MM.1S (cell line): ENCODE measurements at regions not wholly inside any gene's neighbourhood (a gene's known extent, or its start where the extent isn't known, plus 50 kb on each side); places are given as distances from the start of the nearest gene placed in this dataset.

Source experiments
- DNase-seq: peaks from one replicate; pipeline ENCODE4 v3.0.0-alpha.2; 2015
- H2AFZ ChIP-seq: fragments of 300-600 bp; sonication (generic); 2 replicates; pipeline ENCODE4 v1.6.0; 2016; ENCODE audit warnings: antibody characterized with exemption, low read length
- H3F3A ChIP-seq: fragments of 300-600 bp; sonication (generic); 2 replicates; pipeline ENCODE4 v1.6.1; 2016; ENCODE audit warnings: mild to moderate bottlenecking, antibody characterized with exemption, low read length, moderate library complexity, mixed read lengths; ENCODE audit not compliant: insufficient read depth
- H3K27ac ChIP-seq: fragments of 300-600 bp; sonication (generic); 2 replicates; pipeline ENCODE4 v1.5.1; 2016; ENCODE audit warnings: mild to moderate bottlenecking, low read length
- H3K27me3 ChIP-seq: fragments of 300-600 bp; sonication (generic); replicated peaks from 2 replicates; pipeline ENCODE4 v1.6.0; 2016; ENCODE audit warnings: low read length; ENCODE audit not compliant: insufficient read depth
- H3K36me3 ChIP-seq: fragments of 300-600 bp; sonication (generic); replicated peaks from 2 replicates; pipeline ENCODE4 v1.6.1; 2016; ENCODE audit warnings: mild to moderate bottlenecking, low read length, mixed read lengths; ENCODE audit not compliant: insufficient read depth
- H3K4me1 ChIP-seq: fragments of 300-600 bp; sonication (generic); 2 replicates; pipeline ENCODE4 v1.6.1; 2016; ENCODE audit warnings: low read length, mixed read lengths
- H3K4me2 ChIP-seq: fragments of 300-600 bp; sonication (generic); 2 replicates; pipeline ENCODE4 v1.6.0; 2016; ENCODE audit warnings: low read depth, low read length
- H3K4me3 ChIP-seq: fragments of 300-600 bp; sonication (generic); 2 replicates; pipeline ENCODE4 v1.5.1; 2016; ENCODE audit warnings: low read length, mixed read lengths
- H3K79me2 ChIP-seq: fragments of 300-600 bp; sonication (generic); 2 replicates; pipeline ENCODE4 v1.6.1; 2016; ENCODE audit warnings: mixed run types, low read length, mixed read lengths
- H3K9ac ChIP-seq: fragments of 300-600 bp; sonication (generic); 2 replicates; pipeline ENCODE4 v1.6.1; 2016; ENCODE audit warnings: low read length, mixed read lengths
- H3K9me2 ChIP-seq: fragments of 300-600 bp; sonication (generic); replicated peaks from 2 replicates; pipeline ENCODE4 v1.6.1; 2016; ENCODE audit warnings: mild to moderate bottlenecking, low read length, mixed read lengths; ENCODE audit not compliant: insufficient read depth
- H3K9me3 ChIP-seq: fragments of 300-600 bp; sonication (generic); replicated peaks from 2 replicates; pipeline ENCODE4 v1.6.1; 2016; ENCODE audit warnings: mild to moderate bottlenecking, low read length, mixed read lengths; ENCODE audit not compliant: insufficient read depth
- H4K20me1 ChIP-seq: fragments of 300-600 bp; sonication (generic); 2 replicates; pipeline ENCODE4 v1.6.1; 2016; ENCODE audit warnings: mild to moderate bottlenecking, low read length, moderate library complexity, mixed read lengths; ENCODE audit not compliant: insufficient read depth
- EZH2 ChIP-seq: fragments of 300-600 bp; sonication (generic); optimal IDR thresholded peaks from 2 replicates; pipeline ENCODE3; 2017; ENCODE audit warnings: low read depth, mild to moderate bottlenecking, antibody characterized with exemption, low read length, mixed read lengths
- EZH2phosphoT487 ChIP-seq: fragments of 300-600 bp; sonication (generic); IDR thresholded peaks from 2 replicates; pipeline ENCODE4 v1.6.1; 2018; ENCODE audit warnings: antibody characterized with exemption, low read length
- TF ChIP-seq, protein P1 (sequence below): fragments of 300-600 bp; sonication (generic); IDR thresholded peaks from 2 replicates; pipeline ENCODE4 v1.5.1; 2016; ENCODE audit warnings: antibody characterized with exemption, low read length, mixed read lengths

- Histone ChIP-seq H3F3A (no peaks in the 10 kb centered on the region), H3K9ac (no peak overlapping the region), H3K4me1 (peaks cover 13% of the 10 kb centered on the region), H3K79me2 (no peaks in the 10 kb centered on the region), H3K9me2 (no peaks in the 10 kb centered on the region), H2AFZ (no peak overlapping the region), H3K9me3 (no peaks in the 10 kb centered on the region), H3K4me2 (no peak overlapping the region), H3K36me3 (no peaks in the 10 kb centered on the region), H3K27ac (no peak overlapping the region), H4K20me1 (no peaks in the 10 kb centered on the region), H3K4me3 (no peak overlapping the region), H3K27me3 (no peaks in the 10 kb centered on the region)
- no peak for DNase-seq
- TF ChIP-seq, protein P1, sequence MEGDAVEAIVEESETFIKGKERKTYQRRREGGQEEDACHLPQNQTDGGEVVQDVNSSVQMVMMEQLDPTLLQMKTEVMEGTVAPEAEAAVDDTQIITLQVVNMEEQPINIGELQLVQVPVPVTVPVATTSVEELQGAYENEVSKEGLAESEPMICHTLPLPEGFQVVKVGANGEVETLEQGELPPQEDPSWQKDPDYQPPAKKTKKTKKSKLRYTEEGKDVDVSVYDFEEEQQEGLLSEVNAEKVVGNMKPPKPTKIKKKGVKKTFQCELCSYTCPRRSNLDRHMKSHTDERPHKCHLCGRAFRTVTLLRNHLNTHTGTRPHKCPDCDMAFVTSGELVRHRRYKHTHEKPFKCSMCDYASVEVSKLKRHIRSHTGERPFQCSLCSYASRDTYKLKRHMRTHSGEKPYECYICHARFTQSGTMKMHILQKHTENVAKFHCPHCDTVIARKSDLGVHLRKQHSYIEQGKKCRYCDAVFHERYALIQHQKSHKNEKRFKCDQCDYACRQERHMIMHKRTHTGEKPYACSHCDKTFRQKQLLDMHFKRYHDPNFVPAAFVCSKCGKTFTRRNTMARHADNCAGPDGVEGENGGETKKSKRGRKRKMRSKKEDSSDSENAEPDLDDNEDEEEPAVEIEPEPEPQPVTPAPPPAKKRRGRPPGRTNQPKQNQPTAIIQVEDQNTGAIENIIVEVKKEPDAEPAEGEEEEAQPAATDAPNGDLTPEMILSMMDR: no peak
- no peak for TF ChIP-seq EZH2phosphoT487
- TF ChIP-seq EZH2: no peak
Measured at GRCh38 chr11:130813638-130814037, 102.6 kb downstream of the SNX19 start.

- no peak for DNase-seq
Measured at GRCh38 chr11:130814440-130815096, 101.7 kb downstream of the SNX19 start.

GRCh38 chr11:130815097-130815802, 101.0 kb downstream of the SNX19 start:
- Histone ChIP-seq H3K27me3 (no peaks in the 10 kb centered on the region), H4K20me1 (no peaks in the 10 kb centered on the region), H3F3A (no peaks in the 10 kb centered on the region), H3K4me2 (no peak overlapping the region), H2AFZ (no peak overlapping the region), H3K27ac (no peak overlapping the region), H3K9me2 (no peaks in the 10 kb centered on the region), H3K79me2 (no peaks in the 10 kb centered on the region), H3K9ac (no peak overlapping the region), H3K4me1 (peaks cover 13% of the 10 kb centered on the region), H3K9me3 (no peaks in the 10 kb centered on the region), H3K4me3 (no peak overlapping the region), H3K36me3 (no peaks in the 10 kb centered on the region)
- DNase-seq: no peak
- TF ChIP-seq EZH2 (no peak), EZH2phosphoT487 (no peak)
- TF ChIP-seq, protein P1: no peak

More at GRCh38 chr11:130814440-130815096, 101.7 kb downstream of the SNX19 start:
- TF ChIP-seq EZH2phosphoT487 (no peak), EZH2 (no peak)
- TF ChIP-seq, protein P1: no peak
- no peak overlapping the region for H2AFZ ChIP-seq
- H3K27me3 ChIP-seq: no peaks in the 10 kb centered on the region
- no peak overlapping the region for H3K4me2 ChIP-seq
- peaks cover 13% of the 10 kb centered on the region for H3K4me1 ChIP-seq
- H3K36me3 ChIP-seq: no peaks in the 10 kb centered on the region
- H3K9ac ChIP-seq: no peak overlapping the region
- no peak overlapping the region for H3K27ac ChIP-seq
- H3F3A ChIP-seq: no peaks in the 10 kb centered on the region
- H3K4me3 ChIP-seq: no peak overlapping the region
- no peaks in the 10 kb centered on the region for H3K79me2 ChIP-seq
- H3K9me2 ChIP-seq: no peaks in the 10 kb centered on the region
- H3K9me3 ChIP-seq: no peaks in the 10 kb centered on the region
- H4K20me1 ChIP-seq: no peaks in the 10 kb centered on the region
